GM12878 (cell line): ENCODE measurements at regions not wholly inside any gene's neighbourhood (a gene's known extent, or its start where the extent isn't known, plus 50 kb on each side); places are given as distances from the start of the nearest gene placed in this dataset.

Experiments
- CHD1 ChIP-seq: IDR thresholded peaks from 2 replicates; pipeline ENCODE4 v1.6.1; 2012; ENCODE audit warnings: low read depth, low read length, improper control_type of control experiment
- EZH2 ChIP-seq: IDR thresholded peaks from 2 replicates; pipeline ENCODE4 v1.6.1; 2012; ENCODE audit warnings: low read depth, mild to moderate bottlenecking, control low read depth, inconsistent platforms, low read length, borderline replicate concordance; ENCODE audit not compliant: control insufficient read depth
- MLLT1 ChIP-seq: fragments of 450-650 bp; IDR thresholded peaks from 2 replicates; pipeline ENCODE4 v1.6.1; 2016; ENCODE audit warnings: mild to moderate bottlenecking
- POU2F2 ChIP-seq: IDR thresholded peaks from 3 replicates; pipeline ENCODE4 v1.6.1; 2011; ENCODE audit warnings: low read depth, mild to moderate bottlenecking, low read length, borderline replicate concordance

- TF ChIP-seq EZH2 (no peak), MLLT1 (no peak), POU2F2 (no peak), CHD1 (no peak)
These were observed 609.5 kb upstream of the UBE2E2 start for GRCh38 chr3:22593638-22594037.
